NCI-H82 treated with DMSO at 0.1 percent for 48 hours (cell line): ENCODE measurements at regions not wholly inside any gene's neighbourhood (a gene's known extent, or its start where the extent isn't known, plus 50 kb on each side); places are given as distances from the start of the nearest gene placed in this dataset.
A peak's percentile ranks its signal among the peaks of the same experiment; 100 is the strongest.

Source experiments
- DNase-seq: peaks from one replicate; lab custom pipeline; 2025; ENCODE audit not compliant: unreplicated experiment; lab: John Stamatoyannopoulos, UW

DNA sequence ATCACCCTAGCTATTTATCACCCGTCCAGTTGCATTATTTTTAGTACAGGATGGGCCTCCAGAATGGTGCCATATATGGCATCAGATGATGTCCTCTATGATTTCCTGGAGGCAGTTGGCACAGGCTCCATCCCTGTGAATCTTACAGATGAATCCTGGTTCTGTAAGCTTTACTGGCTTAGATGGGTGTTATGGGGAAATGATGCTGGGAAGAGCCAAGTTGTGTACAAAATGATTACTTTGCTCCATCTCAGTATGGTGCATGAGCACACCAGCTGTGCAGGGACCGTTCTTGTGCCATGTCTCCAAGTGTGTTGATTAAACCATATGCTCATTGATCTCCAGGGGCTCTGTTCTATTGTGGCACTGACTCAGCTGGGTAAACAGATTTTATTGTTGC is 755.7 kb downstream of the TLR4 start:
- DNase-seq, result no peak

DNA sequence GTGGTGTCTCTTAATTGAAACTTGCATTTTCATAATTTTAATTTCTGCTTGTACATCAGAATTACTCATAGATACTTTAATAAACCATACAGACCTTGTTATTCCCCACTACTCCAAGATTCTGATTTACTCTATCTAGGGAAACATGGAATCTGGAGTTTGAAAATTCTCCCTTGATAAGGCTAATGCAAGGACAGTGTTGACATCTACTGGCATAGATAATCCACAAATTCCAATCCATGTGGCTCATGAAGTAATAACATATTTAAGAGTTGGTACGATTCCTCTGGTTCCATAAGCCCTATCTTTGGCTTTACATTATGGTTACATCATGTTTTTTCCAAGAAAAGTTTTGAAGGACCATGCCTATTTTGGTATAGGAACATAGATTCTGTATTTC is 759.2 kb downstream of the TLR4 start:
- no peak for DNase-seq

- no peak for DNase-seq
Measured at GRCh38 chr9:118473521-118473920, 769.3 kb downstream of the TLR4 start.

- DNase-seq, result no peak
Measured at GRCh38 chr9:118478752-118479151, 774.5 kb downstream of the TLR4 start.

- DNase-seq, result no peak
Measured at GRCh38 chr9:118482306-118482705, 778.1 kb downstream of the TLR4 start.

DNA sequence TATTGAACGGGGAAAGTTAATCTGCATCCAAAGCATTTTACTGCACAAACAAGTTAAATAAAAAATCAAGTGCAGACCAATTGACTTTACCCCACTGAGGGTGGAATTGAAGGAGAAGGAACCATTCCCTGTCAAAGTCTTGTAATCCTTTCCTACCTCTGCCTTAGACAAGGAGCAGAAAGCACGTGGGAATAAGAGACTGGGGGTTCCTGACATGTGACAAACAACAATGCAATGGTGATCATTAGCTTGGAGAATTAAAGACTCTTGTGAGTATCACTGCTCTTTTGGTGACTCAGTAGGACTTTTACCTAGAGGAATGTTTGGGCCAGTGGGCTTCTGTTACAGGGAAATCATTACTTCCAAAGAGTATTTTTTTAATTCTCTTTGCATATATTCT is 779.5 kb downstream of the TLR4 start:
- no peak for DNase-seq

DNA sequence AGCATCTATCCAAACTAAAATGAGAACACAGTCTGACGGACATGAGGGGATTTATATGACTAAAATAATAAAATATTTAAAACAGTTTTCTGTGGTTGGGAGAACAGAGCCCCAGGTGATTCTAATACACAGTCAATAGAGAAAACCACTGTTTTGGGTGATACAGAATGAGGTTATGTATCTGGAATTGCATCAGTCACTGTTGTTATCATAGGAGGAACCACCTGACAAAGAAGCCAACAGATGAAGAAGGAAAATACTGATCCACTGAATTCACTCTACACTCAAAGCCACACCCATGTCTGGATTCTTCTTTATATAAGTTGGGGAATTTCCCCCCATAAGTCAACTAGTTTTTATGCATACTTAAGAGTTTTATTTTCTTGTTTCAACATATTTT is 799.0 kb downstream of the TLR4 start:
- DNase-seq, result no peak

GRCh38 chr9:118510711-118511110 is 806.5 kb downstream of the TLR4 start:
- DNase-seq, result no peak

- DNase-seq, result no peak
Measured at GRCh38 chr9:118515947-118516346, 811.7 kb downstream of the TLR4 start.

DNA sequence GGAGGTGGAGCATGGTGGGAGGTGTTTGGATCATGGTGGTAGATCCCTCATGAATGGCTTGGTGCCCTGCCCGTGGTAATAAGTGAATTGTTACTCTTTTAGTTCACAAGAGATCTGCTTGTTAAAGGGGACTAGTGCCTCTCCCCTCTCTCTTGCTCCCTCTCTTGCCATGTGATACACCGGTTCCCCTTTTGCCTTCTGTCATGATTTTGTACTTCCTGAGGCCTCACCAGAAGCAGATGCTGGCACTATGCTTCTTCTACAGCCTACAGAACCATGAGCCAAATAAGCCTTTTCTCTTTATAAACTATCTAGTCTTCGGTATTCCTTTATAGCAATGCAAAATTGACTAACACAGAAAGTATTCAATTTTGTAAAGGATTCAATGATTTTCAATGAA is 817.1 kb downstream of the TLR4 start:
- no peak for DNase-seq

DNA sequence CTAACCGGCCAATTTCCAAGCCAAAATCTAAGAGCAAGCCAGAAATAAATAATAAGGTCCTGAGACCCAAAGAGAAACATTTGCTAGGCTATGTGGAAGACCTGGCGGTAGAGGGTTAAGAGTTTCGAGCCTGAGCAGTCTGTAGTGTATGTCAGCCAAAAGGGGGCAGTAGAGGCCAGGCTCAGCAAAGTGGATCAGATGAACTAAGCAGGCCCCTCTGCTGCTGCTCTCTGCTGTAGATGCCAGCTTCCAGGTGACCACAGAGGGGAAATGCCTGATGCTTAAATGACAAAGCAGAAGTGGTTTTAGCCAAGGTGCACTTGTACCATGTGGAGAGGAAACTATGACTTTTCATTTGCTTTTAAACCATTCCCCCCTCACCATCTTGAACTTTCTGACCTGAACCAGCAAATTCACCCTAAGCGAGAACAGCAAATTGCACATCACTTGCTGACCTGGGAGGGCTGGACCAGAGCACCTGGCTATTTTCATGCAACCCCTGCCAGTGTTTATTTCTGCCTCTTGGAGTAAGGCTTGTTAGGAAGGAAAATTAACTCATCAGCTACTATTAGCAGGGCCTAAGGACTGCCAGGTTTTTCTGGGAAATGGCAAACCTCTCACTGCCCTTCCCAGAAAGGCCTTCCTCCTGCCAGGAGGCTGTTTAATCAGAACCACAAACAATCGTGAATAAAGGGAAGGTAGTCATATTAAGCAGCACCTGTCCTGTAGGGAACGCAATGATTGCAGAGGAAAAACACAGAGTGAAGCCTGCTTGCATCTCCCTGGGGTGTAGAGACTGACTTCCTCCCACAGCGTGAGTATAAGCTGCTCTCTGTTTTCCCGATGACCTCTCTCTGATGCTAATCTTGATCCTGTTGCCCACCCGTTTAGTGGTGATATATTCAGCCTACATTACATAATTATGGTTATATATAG is 818.2 kb downstream of the TLR4 start:
- peak; percentile 17 for DNase-seq

DNA sequence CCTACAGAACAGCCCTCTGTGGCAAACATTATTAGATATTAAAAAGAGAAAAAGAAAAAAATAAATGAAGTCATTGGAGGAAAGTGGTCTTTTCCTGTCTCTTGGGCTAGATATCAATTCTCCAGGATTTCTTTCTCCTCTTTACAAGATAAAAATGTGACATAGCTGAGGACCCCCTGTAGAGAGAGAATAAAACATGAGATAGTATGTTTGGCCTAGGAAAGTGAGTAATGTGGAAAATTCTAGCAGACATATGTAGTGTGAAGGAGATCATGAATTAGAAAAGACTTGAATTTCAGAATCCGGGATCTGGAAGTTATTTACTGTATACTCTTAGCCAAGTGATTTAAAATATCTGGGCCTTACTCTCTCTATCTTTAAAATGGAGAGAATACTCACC is 823.1 kb downstream of the TLR4 start:
- DNase-seq, result no peak

GRCh38 chr9:118529210-118529609 is 825.0 kb downstream of the TLR4 start:
- no peak for DNase-seq

- no peak for DNase-seq
Measured at GRCh38 chr9:118529624-118530214, 825.5 kb downstream of the TLR4 start.

GRCh38 chr9:118532592-118532991 is 828.4 kb downstream of the TLR4 start:
- DNase-seq, result no peak

DNA sequence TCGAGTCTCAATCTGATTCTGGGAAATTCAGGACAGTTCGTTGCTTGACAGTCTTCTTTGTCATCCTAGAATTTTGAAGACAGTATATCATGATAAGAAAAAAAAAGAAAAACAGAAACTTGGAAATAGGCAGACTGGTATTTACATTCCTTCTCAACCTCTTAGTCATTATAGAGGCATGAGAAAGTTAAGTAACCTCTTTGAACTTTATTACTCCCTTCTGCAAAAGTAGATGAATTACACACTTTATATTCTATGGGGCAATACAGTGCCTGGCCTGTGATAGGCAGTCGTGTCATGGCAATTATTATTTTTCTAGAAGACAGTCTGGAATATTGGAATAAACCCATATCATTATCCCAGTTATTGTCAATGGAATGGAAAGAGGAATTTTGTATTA is 828.9 kb downstream of the TLR4 start:
- DNase-seq, result no peak

- DNase-seq, result no peak
Measured at GRCh38 chr9:118533850-118534249, 829.6 kb downstream of the TLR4 start.

- no peak for DNase-seq
Measured at GRCh38 chr9:118536153-118536552, 832.0 kb downstream of the TLR4 start.

DNA sequence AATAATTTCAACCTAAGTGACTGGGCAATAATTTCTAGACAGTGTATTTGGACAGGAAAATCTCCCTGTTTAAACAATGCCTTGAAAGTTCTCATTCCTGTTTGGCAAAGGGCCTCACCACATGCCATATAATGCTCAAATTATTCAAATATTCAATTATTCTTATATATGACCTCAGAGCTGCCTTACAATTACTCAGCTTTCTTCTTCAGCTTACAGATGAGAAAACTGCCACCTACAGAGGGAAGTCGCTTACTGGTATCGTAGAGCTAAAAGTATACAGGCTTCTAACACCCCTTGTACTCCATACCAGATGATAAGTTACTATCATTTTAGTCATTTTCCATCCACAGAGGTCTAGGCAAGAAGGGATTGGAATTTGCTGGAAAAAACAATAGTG is 830.3 kb downstream of the BRINP1 start:
- no peak for DNase-seq

GRCh38 chr9:118553465-118553864 is 815.8 kb downstream of the BRINP1 start:
- DNase-seq, result no peak

GRCh38 chr9:118554987-118555386 is 814.2 kb downstream of the BRINP1 start:
- no peak for DNase-seq

- DNase-seq, result no peak
Measured at GRCh38 chr9:118558026-118558425, 811.2 kb downstream of the BRINP1 start.

DNA sequence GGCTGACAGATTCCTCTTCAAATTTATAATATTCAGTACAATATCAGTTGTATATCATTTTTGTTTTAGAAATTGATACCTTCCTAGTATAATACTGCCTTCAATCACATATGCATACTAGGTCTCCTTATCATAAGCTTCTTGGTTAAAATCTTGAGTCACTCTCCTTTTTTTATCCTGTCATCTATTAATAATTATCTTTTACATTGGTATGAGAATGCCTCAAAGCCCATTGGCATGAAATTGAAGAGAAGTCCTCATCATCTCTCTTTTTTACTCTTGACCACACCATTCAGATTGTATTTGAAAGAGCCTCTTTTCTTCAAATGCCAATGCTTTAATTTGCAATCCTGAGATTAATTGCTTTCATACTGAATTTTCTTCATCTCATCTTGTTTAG is 810.3 kb downstream of the BRINP1 start:
- no peak for DNase-seq
